ENCODE measurements at regions not wholly inside any gene's neighbourhood (a gene's known extent, or its start where the extent isn't known, plus 50 kb on each side); places are given as distances from the start of the nearest gene placed in this dataset.

- no peak overlapping the region for H3K27ac ChIP-seq
- no peaks in the 10 kb centered on the region for H3K27me3 ChIP-seq (ENCODE audit: low read depth)
- no peaks in the 10 kb centered on the region for H3K4me1 ChIP-seq
- no peak for TF ChIP-seq CTCF (IDR thresholded peaks at IDR 0.05)
- DNase-seq (no peak), ATAC-seq (no peak)
- intact Hi-C loops (cut with DNase I), result no loop called here
- no peaks in the 10 kb centered on the region for H3K36me3 ChIP-seq
- H3K9me3 ChIP-seq, result peaks cover 5% of the 10 kb centered on the region
- no peak overlapping the region for H3K4me3 ChIP-seq
Observed at GRCh38 chr13:65763811-65764210, 1466.3 kb downstream of the PCDH9 start.

- ATAC-seq, result no peak
Observed at GRCh38 chr13:65762012-65762411, 1468.1 kb downstream of the PCDH9 start.

GRCh38 chr13:65756071-65756671, 1474.0 kb downstream of the PCDH9 start:
- H3K9me3 ChIP-seq, result peaks cover 10% of the 10 kb centered on the region
- no peaks in the 10 kb centered on the region for H3K36me3 ChIP-seq
- DNase-seq (no peak), ATAC-seq (no peak)
- intact Hi-C loops (cut with DNase I), result no loop called here
- H3K27me3 ChIP-seq (ENCODE audit: low read depth), result no peaks in the 10 kb centered on the region
- no peaks in the 10 kb centered on the region for H3K4me1 ChIP-seq
- TF ChIP-seq CTCF (IDR thresholded peaks at IDR 0.05), result no peak
- H3K4me3 ChIP-seq, result no peak overlapping the region
- no peak overlapping the region for H3K27ac ChIP-seq

More at GRCh38 chr13:65762012-65762411, 1468.1 kb downstream of the PCDH9 start:
- no peaks in the 10 kb centered on the region for H3K4me1 ChIP-seq
- H3K4me3 ChIP-seq, result no peak overlapping the region
- H3K27me3 ChIP-seq (ENCODE audit: low read depth), result no peaks in the 10 kb centered on the region
- no peak for DNase-seq
- H3K27ac ChIP-seq, result no peak overlapping the region
- intact Hi-C loops (cut with DNase I), result no loop called here
- peaks cover 10% of the 10 kb centered on the region for H3K9me3 ChIP-seq
- no peaks in the 10 kb centered on the region for H3K36me3 ChIP-seq
- TF ChIP-seq CTCF (IDR thresholded peaks at IDR 0.05), result no peak

- intact Hi-C loops (cut with DNase I), result no loop called here
- no peak overlapping the region for H3K4me3 ChIP-seq
- DNase-seq, result no peak
Observed at GRCh38 chr13:65748227-65748626, 1481.9 kb downstream of the PCDH9 start.

GRCh38 chr13:65746406-65746921, 1483.7 kb downstream of the PCDH9 start:
- intact Hi-C loops (cut with DNase I), result no loop called here
- DNase-seq (no peak), ATAC-seq (no peak)
- Histone ChIP-seq H3K9me3 (no peaks in the 10 kb centered on the region), H3K27ac (no peak overlapping the region), H3K4me1 (no peaks in the 10 kb centered on the region), H3K36me3 (no peaks in the 10 kb centered on the region), H3K4me3 (no peak overlapping the region), H3K27me3 (ENCODE audit: low read depth) (no peaks in the 10 kb centered on the region)
- no peak for TF ChIP-seq CTCF (IDR thresholded peaks at IDR 0.05)

More at GRCh38 chr13:65748227-65748626, 1481.9 kb downstream of the PCDH9 start:
- no peak overlapping the region for H3K27ac ChIP-seq
- no peaks in the 10 kb centered on the region for H3K36me3 ChIP-seq
- H3K9me3 ChIP-seq, result no peaks in the 10 kb centered on the region
- H3K4me1 ChIP-seq, result no peaks in the 10 kb centered on the region
- no peaks in the 10 kb centered on the region for H3K27me3 ChIP-seq (ENCODE audit: low read depth)
- TF ChIP-seq CTCF (IDR thresholded peaks at IDR 0.05), result no peak
- ATAC-seq, result no peak

All from lower lobe of right lung (tissue), 2 donors.